ENCODE measurements at regions not wholly inside any gene's neighbourhood (a gene's known extent, or its start where the extent isn't known, plus 50 kb on each side); places are given as distances from the start of the nearest gene placed in this dataset.

- no peak for DNase-seq (ENCODE audit: insufficient read length, low spot score)
- TF ChIP-seq, protein P1, sequence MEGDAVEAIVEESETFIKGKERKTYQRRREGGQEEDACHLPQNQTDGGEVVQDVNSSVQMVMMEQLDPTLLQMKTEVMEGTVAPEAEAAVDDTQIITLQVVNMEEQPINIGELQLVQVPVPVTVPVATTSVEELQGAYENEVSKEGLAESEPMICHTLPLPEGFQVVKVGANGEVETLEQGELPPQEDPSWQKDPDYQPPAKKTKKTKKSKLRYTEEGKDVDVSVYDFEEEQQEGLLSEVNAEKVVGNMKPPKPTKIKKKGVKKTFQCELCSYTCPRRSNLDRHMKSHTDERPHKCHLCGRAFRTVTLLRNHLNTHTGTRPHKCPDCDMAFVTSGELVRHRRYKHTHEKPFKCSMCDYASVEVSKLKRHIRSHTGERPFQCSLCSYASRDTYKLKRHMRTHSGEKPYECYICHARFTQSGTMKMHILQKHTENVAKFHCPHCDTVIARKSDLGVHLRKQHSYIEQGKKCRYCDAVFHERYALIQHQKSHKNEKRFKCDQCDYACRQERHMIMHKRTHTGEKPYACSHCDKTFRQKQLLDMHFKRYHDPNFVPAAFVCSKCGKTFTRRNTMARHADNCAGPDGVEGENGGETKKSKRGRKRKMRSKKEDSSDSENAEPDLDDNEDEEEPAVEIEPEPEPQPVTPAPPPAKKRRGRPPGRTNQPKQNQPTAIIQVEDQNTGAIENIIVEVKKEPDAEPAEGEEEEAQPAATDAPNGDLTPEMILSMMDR (IDR thresholded peaks at IDR 0.05; ENCODE audit: insufficient read depth, missing control alignments), result no peak
- no peak for FAIRE-seq
These were observed 62.0 kb upstream of the ST6GALNAC3 start for GRCh38 chr1:76012341-76013205.

GRCh38 chr1:76013206-76013581 is 61.4 kb upstream of the ST6GALNAC3 start:
- DNase-seq (ENCODE audit: insufficient read length, low spot score), result no peak
- TF ChIP-seq, protein P1 (IDR thresholded peaks at IDR 0.05; ENCODE audit: insufficient read depth, missing control alignments), result no peak
- FAIRE-seq, result no peak

DNA sequence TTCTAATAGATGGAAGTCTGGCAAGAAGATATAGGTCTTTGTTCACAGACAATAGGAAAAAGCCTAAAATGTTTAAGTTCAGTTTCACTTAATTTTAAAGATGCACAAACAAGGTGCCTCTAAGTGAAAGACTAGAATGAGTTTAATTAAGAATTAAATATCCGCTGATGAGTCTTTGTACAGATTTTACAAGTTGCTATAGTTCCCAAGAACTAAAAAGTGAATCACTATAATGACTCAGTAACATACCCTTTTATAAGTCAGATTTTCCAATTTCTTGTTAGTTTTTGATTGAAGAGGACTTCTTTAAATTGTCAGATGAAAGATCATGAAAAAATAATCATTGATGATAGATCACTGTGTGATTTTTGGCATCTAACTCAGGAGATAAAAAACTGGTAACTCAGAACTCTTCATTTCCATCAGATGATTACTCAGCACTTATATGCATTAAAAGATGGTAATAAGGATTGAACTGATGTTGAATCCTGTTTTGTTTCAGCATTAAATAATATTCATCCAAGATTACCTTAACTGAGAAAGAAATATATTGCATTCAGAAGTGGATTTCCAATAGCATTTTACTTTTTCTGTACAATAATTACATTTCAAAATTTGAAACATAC is 59.0 kb upstream of the ST6GALNAC3 start:
- TF ChIP-seq, protein P1 (IDR thresholded peaks at IDR 0.05; ENCODE audit: insufficient read depth, missing control alignments), result no peak
- FAIRE-seq, result no peak

GRCh38 chr1:76018045-76018444 is 56.5 kb upstream of the ST6GALNAC3 start:
- FAIRE-seq (no peak), DNase-seq (ENCODE audit: insufficient read length, low spot score) (no peak)
- TF ChIP-seq, protein P1 (IDR thresholded peaks at IDR 0.05; ENCODE audit: insufficient read depth, missing control alignments), result no peak

More for the DNA sequence above, 59.0 kb upstream of the ST6GALNAC3 start:
- no peak for DNase-seq (ENCODE audit: insufficient read length, low spot score)

- TF ChIP-seq, protein P1 (IDR thresholded peaks at IDR 0.05; ENCODE audit: insufficient read depth, missing control alignments), result no peak
- FAIRE-seq (no peak), DNase-seq (ENCODE audit: insufficient read length, low spot score) (no peak)
These were observed 52.7 kb upstream of the ST6GALNAC3 start for GRCh38 chr1:76021846-76022245.

GRCh38 chr1:76023669-76024435 is 50.7 kb upstream of the ST6GALNAC3 start:
- DNase-seq (ENCODE audit: insufficient read length, low spot score), result no peak
- FAIRE-seq, result no peak
- TF ChIP-seq, protein P1 (IDR thresholded peaks at IDR 0.05; ENCODE audit: insufficient read depth, missing control alignments), result no peak
